Effector memory CD4-positive, alpha-beta T cell (primary cell): ENCODE measurements at regions not wholly inside any gene's neighbourhood (a gene's known extent, or its start where the extent isn't known, plus 50 kb on each side); places are given as distances from the start of the nearest gene placed in this dataset.

ENCODE experiments used
- DNase-seq, 3 donors: peaks; one replicate each; pipeline ENCODE4 v3.0.0-alpha.2; 2020
- H3K27ac ChIP-seq: 2 replicates; pipeline ENCODE4 v1.7.0; 2013; ENCODE audit warnings: mild to moderate bottlenecking, low read length, moderate library complexity; ENCODE audit not compliant: insufficient read depth, poor library complexity, severe bottlenecking
- H3K27me3 ChIP-seq: replicated peaks from 2 replicates; pipeline ENCODE4 v1.7.0; 2013; ENCODE audit warnings: mild to moderate bottlenecking, low read length; ENCODE audit not compliant: insufficient read depth, control insufficient read depth, poor library complexity, severe bottlenecking
- H3K36me3 ChIP-seq: 2 replicates; pipeline ENCODE4 v1.7.0; 2013; ENCODE audit warnings: mild to moderate bottlenecking, low read length, moderate library complexity; ENCODE audit not compliant: control insufficient read depth, insufficient read depth
- H3K4me1 ChIP-seq: 2 replicates; pipeline ENCODE4 v1.7.0; 2013; ENCODE audit warnings: low read length, mild to moderate bottlenecking; ENCODE audit not compliant: control insufficient read depth, insufficient read depth, poor library complexity, severe bottlenecking
- H3K4me3 ChIP-seq: 2 replicates; pipeline ENCODE4 v1.7.0; 2013; ENCODE audit warnings: low read length, low read depth, mild to moderate bottlenecking; ENCODE audit not compliant: insufficient read depth, poor library complexity, severe bottlenecking
- H3K9me3 ChIP-seq: 2 replicates; pipeline ENCODE4 v1.7.0; 2013; ENCODE audit warnings: mild to moderate bottlenecking, low read length, moderate library complexity; ENCODE audit not compliant: control insufficient read depth

DNA sequence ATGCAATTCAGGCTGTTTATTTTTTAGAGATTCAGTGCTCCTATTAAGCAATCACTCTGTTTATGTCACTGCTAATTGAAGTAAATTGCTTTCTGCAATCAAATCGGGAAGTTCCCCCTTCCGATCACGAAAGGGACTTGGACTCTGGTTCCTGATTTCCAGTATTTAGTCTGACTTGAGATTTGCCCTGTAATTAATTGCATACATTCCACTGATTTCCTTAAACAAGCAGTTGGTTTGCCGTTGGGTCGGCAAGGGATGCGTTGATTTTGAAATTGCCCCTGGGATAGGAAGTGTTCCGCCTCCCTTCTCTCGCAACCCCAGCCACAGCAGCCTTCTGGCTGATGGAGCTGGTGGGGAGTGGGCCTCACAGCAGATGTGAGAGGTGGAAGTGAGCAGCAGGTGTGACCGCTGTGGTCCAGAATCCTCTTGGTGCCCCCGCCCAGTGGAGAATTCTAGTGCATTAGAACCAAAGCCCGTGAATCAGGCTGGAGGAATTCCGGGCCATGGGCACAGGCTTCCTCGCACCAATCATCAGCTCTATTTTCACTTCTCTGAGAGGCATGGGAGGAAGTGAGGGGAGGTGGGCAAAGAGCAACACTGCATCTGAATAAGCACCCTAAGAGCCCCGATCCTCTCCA, 102.5 kb downstream of the SPRY4 start:
- no peaks in the 10 kb centered on the region for H3K9me3 ChIP-seq
- peaks cover 12% of the 10 kb centered on the region for H3K4me1 ChIP-seq
- no peak overlapping the region for H3K4me3 ChIP-seq
- no peak for DNase-seq
- H3K36me3 ChIP-seq: no peaks in the 10 kb centered on the region
- no peaks in the 10 kb centered on the region for H3K27me3 ChIP-seq
- no peak overlapping the region for H3K27ac ChIP-seq

- no peak for DNase-seq
- Histone ChIP-seq H3K27me3 (no peaks in the 10 kb centered on the region), H3K4me1 (peaks cover 12% of the 10 kb centered on the region), H3K27ac (no peak overlapping the region), H3K4me3 (no peak overlapping the region), H3K9me3 (no peaks in the 10 kb centered on the region), H3K36me3 (no peaks in the 10 kb centered on the region)
Measured at GRCh38 chr5:142221091-142221860, 103.5 kb downstream of the SPRY4 start.

DNA sequence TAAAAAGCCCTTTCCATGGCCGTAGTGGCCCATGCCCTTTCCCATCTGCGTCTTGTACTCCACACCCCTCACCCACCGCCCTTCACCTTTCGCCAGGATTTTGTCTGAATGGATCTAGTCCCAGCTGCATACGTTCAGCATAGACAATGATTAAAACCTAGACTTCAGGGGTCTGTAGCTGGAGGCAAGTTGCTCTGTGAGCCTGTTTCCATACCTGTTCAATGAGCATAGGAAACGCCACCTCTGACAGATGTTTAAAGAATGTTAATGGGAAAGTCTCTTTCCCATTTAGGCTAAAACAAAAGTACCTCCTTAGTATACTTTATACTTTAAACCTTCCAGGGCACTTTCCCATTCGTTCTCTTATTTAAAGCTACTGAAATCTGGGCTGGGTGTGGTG, 105.7 kb downstream of the SPRY4 start:
- H3K36me3 ChIP-seq: no peaks in the 10 kb centered on the region

DNA sequence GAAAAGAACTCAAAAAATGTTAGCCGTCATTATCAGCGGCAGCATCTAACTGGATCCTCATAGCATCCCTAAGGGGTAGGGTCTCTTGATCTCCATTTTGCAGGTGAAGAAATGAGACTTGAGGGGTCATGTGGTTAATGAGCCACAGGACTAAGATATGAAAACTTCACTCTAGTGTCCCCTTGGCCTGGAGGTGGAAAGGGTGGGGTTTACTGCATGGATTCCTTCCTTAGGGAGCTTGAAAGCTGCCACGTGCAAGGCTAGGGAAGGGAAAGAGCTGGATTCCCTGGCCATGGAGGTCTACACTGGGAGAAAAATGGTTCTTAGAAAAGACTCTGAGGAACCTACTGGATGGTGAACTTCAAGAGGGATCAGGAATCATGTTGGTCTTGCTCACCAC, 107.9 kb downstream of the SPRY4 start:
- H3K36me3 ChIP-seq: no peaks in the 10 kb centered on the region
- no peak overlapping the region for H3K4me3 ChIP-seq
- no peak for DNase-seq
- H3K4me1 ChIP-seq: no peaks in the 10 kb centered on the region
- no peaks in the 10 kb centered on the region for H3K27me3 ChIP-seq
- H3K9me3 ChIP-seq: no peaks in the 10 kb centered on the region
- no peak overlapping the region for H3K27ac ChIP-seq

More for the DNA sequence above, 105.7 kb downstream of the SPRY4 start:
- Histone ChIP-seq H3K4me3 (no peak overlapping the region), H3K27ac (no peak overlapping the region), H3K9me3 (no peaks in the 10 kb centered on the region), H3K27me3 (no peaks in the 10 kb centered on the region), H3K4me1 (peaks cover 11% of the 10 kb centered on the region)
- no peak for DNase-seq

DNA sequence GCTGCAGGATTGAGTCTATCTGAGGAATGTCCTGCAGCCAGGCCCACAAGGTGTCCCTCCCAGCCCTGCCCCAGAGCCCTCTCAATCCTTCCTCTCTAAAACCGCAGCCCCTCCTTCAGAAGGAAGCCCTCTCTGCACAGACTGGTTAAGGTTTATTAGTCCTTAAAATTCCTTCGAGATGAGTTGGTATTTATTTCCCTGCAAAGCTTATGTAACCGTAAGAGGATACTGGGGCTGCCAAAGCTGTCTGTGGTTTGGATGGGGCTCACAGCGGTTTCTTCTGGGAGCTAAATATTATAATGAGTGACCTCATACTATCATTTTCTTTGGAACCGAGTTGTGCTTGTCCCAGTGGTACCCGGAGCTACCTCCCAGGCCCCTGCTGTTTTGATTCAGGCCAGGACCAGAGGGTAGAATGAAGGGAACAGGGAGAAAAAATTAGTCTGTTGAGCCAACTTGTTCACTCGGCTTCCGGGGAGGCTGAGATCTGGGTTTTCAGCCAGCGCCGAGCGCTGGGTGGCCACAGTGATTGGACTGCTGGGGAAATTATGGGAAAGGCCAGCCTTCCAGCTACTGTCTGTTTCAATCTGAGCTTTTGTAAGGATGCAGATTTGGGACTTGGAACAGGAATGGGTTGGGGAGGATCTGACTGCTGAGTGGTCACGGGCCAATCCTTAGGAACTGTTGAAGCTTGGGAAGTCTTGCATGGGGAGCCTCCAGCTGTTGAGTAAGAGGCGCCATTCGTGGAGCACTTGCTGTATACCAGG, 107.5 kb downstream of the NDFIP1 start:
- no peak overlapping the region for H3K27ac ChIP-seq
- H3K4me1 ChIP-seq: no peaks in the 10 kb centered on the region
- H3K4me3 ChIP-seq: no peak overlapping the region
- H3K27me3 ChIP-seq: no peaks in the 10 kb centered on the region
- H3K9me3 ChIP-seq: no peaks in the 10 kb centered on the region
- no peak for DNase-seq
- no peaks in the 10 kb centered on the region for H3K36me3 ChIP-seq

DNA sequence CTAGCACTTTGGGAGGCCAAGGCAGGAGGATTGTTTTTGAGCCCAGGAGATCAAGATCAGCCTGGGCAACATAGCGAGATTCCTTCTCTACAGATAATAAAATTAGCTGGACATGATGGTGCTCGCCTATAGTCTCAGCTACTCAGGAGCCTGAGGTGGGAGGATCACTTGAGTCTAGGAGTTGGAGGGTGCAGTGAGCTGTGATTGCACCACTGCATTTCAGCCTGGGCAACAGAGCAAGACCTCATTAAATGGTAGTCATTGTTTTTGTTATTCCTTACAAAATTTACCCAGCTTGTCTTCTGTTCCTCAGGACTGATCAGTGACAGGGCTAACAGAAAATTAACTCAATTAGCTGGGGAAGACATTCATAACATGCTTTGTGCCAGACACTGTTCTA, 104.5 kb downstream of the NDFIP1 start:
- H3K4me1 ChIP-seq: no peaks in the 10 kb centered on the region
- no peaks in the 10 kb centered on the region for H3K27me3 ChIP-seq
- DNase-seq: no peak
- H3K27ac ChIP-seq: no peak overlapping the region
- no peaks in the 10 kb centered on the region for H3K9me3 ChIP-seq
- H3K4me3 ChIP-seq: no peak overlapping the region
- no peaks in the 10 kb centered on the region for H3K36me3 ChIP-seq

DNA sequence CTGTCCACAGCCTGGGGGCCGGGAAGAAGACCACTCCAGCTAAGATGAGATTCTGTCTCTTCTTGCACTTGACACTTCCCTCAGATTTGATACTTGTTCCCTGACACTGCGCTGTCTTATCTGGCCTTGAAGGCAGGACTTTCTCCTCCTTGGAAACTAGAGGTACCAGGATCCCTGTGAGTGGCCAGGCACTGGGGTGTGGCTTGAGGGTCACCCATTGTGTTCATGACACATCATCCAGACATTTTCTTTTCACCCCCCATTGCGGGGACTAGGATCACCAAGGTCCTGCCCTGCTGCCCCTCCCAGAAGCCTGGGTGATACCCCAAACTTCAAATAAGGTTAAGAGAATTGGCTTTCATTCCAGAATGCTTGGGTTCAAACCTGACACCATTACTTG, 103.3 kb downstream of the NDFIP1 start:
- DNase-seq: no peak

GRCh38 chr5:142210864-142211412, 102.4 kb downstream of the NDFIP1 start:
- Histone ChIP-seq H3K27ac (no peak overlapping the region), H3K9me3 (no peaks in the 10 kb centered on the region)

More for the DNA sequence above, 103.3 kb downstream of the NDFIP1 start:
- Histone ChIP-seq H3K36me3 (no peaks in the 10 kb centered on the region), H3K27ac (no peak overlapping the region), H3K9me3 (no peaks in the 10 kb centered on the region), H3K4me3 (no peak overlapping the region), H3K27me3 (no peaks in the 10 kb centered on the region), H3K4me1 (no peaks in the 10 kb centered on the region)

DNA sequence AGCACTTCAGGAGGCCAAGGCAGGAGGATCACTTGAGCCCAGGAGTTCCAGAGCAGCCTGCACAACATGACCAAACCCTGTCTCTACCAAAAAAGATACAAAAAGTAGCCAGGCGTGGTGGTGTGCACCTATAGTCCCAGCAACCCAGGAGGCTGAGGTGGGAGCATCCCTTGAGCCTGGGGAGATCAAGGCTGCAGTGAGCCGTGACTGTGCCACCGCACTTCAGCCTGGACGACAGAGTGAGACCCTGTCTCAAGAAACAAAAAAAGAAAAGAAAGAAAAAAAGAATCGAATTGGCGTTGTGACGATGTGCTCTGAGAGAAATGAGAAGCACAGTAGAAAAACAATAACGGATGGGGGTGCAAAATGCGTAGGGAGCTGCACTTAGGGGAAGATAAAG, 101.4 kb downstream of the NDFIP1 start:
- Histone ChIP-seq H3K4me3 (no peak overlapping the region), H3K9me3 (no peaks in the 10 kb centered on the region), H3K4me1 (no peaks in the 10 kb centered on the region), H3K27me3 (no peaks in the 10 kb centered on the region), H3K27ac (no peak overlapping the region), H3K36me3 (no peaks in the 10 kb centered on the region)
- no peak for DNase-seq

More at GRCh38 chr5:142210864-142211412, 102.4 kb downstream of the NDFIP1 start:
- no peaks in the 10 kb centered on the region for H3K36me3 ChIP-seq
- H3K4me3 ChIP-seq: no peak overlapping the region
- no peaks in the 10 kb centered on the region for H3K27me3 ChIP-seq
- no peaks in the 10 kb centered on the region for H3K4me1 ChIP-seq
- DNase-seq: no peak
